OCI-LY3 (cell line): ENCODE measurements at regions not wholly inside any gene's neighbourhood (a gene's known extent, or its start where the extent isn't known, plus 50 kb on each side); places are given as distances from the start of the nearest gene placed in this dataset.

Source experiments
- EZH2phosphoT487 ChIP-seq: fragments of 200-600 bp; shearing (Covaris generic); IDR thresholded peaks from 2 replicates; pipeline ENCODE4 v1.6.1; 2018; ENCODE audit warnings: antibody characterized with exemption, mixed run types, low read depth
- TF ChIP-seq, protein P1 (sequence below): fragments of 200-600, 300-600 bp; sonication (generic); IDR thresholded peaks from 2 replicates; pipeline ENCODE4 v1.5.1; 2014; ENCODE audit warnings: antibody characterized with exemption, low read length, low read depth

DNA sequence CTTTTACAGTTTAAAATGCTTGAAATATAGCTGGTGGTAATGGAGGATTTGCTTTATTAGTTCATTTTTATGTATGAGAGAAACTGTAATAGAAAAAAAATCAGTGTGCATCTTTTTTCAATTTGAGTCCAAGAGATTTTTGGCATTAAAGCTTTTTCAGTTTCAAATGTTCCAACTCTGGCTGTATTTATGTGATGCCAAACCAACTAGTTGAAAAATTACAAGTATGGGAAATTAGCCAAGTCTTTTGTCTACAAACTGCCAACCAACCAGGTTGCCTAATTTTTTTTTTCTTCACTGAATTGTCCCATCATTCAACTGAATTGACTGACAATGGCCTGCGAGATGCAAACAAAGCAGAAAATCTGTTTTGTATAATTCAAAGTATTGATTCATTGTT, 95.7 kb downstream of the ICOS start:
- TF ChIP-seq, protein P1, sequence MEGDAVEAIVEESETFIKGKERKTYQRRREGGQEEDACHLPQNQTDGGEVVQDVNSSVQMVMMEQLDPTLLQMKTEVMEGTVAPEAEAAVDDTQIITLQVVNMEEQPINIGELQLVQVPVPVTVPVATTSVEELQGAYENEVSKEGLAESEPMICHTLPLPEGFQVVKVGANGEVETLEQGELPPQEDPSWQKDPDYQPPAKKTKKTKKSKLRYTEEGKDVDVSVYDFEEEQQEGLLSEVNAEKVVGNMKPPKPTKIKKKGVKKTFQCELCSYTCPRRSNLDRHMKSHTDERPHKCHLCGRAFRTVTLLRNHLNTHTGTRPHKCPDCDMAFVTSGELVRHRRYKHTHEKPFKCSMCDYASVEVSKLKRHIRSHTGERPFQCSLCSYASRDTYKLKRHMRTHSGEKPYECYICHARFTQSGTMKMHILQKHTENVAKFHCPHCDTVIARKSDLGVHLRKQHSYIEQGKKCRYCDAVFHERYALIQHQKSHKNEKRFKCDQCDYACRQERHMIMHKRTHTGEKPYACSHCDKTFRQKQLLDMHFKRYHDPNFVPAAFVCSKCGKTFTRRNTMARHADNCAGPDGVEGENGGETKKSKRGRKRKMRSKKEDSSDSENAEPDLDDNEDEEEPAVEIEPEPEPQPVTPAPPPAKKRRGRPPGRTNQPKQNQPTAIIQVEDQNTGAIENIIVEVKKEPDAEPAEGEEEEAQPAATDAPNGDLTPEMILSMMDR: no peak
- TF ChIP-seq EZH2phosphoT487: no peak
